ENCODE measurements at regions not wholly inside any gene's neighbourhood (a gene's known extent, or its start where the extent isn't known, plus 50 kb on each side); places are given as distances from the start of the nearest gene placed in this dataset.

DNA sequence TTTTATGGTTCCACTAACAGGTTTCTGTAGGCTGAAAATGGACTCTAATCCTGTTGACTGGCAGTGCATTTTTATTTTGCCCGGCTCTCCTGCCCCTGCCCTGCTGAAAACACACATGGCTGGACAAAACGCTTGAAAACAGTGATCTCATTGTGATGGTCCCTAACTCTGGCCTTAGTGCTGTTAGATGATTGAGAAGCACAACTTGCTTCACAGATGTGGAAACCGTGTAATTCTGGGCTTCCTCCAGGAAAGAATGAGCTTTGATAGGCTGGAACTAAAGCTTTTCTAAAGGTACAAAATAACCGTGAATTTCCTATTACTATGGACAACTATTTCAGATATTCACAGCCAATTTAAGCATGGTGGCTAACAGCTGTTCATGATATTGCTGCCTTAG is 121.4 kb downstream of the VGLL3 start:
- ATAC-seq (ENCODE audit: low read depth) = no peak
- Histone ChIP-seq H3K4me3 (ENCODE audit: insufficient read depth, low read depth, low read length) (no peak overlapping the region), H3K9ac (ENCODE audit: low read depth, low read length) (no peak overlapping the region), H3K4ac (ENCODE audit: low read depth, low read length) (no peak overlapping the region), H3K23ac (ENCODE audit: low read depth, low read length) (no peak overlapping the region), H2BK5ac (ENCODE audit: low read depth, low read length, poor library complexity, severe bottlenecking) (no peak overlapping the region), H4K20me1 (ENCODE audit: insufficient read depth, low read length) (no peaks in the 10 kb centered on the region), H2BK15ac (ENCODE audit: low read depth, low read length) (no peak overlapping the region), H3K56ac (ENCODE audit: extremely low read depth, insufficient read depth, low read length) (no peak overlapping the region), H3K9me1 (ENCODE audit: insufficient read depth, low read length) (no peaks in the 10 kb centered on the region), H3K4me1 (ENCODE audit: control insufficient read depth, insufficient read depth, low read length) (no peaks in the 10 kb centered on the region), H3K79me1 (ENCODE audit: low read depth in 1 of 2, low read length in 2 of 2) (no peaks in the 10 kb centered on the region), H2AK9ac (replicated peaks; ENCODE audit: low read depth, low read length, poor library complexity) (no peak overlapping the region), H3K9me3 (ENCODE audit: control insufficient read depth, insufficient read depth, low read length) (no peaks in the 10 kb centered on the region), H2AFZ (replicated peaks; ENCODE audit: low read length, poor library complexity) (peak overlapping the region; percentile 70), H3K4me2 (ENCODE audit: low read depth, low read length) (no peak overlapping the region), H2AK5ac (ENCODE audit: low read depth, low read length) (no peak overlapping the region), H3K27ac (ENCODE audit: insufficient read depth, low read length) (no peak overlapping the region), H2BK20ac (ENCODE audit: low read depth, low read length) (no peak overlapping the region), H3K27me3 (ENCODE audit: control insufficient read depth, insufficient read depth, low read length) (no peaks in the 10 kb centered on the region), H4K5ac (ENCODE audit: low read depth, low read length) (no peak overlapping the region), H3K14ac (replicated peaks; ENCODE audit: low read depth, low read length) (no peak overlapping the region), H2BK120ac (ENCODE audit: low read depth, low read length) (0 out of 2 replicates have a peak overlapping the region, but pooled peaks have one; percentile 4), H4K91ac (ENCODE audit: insufficient read depth, low read depth, low read length) (peak overlapping the region; percentile 37; the same call in 1 of the 2 replicates), H4K8ac (ENCODE audit: low read depth in 2 of 2, low read length in 2 of 2) (no peak overlapping the region; a peak in 1 of 4 replicates), H3K36me3 (ENCODE audit: control insufficient read depth, insufficient read depth, low read length) (no peaks in the 10 kb centered on the region), H3K18ac (ENCODE audit: low read depth, low read length) (no peak overlapping the region)
- POLR2A ChIA-PET (ENCODE audit: unreplicated experiment) = interaction anchor here (0.7 kb wide), 1 partner anchor 54 kb away, joined by 3 read pairs; no protein-coding TSS in a partner anchor
- TF ChIP-seq RCOR1 (IDR thresholded peaks at IDR 0.05; ENCODE audit: insufficient replicate concordance, low read length) = no peak
- no peak for TF ChIP-seq RAD21 (IDR thresholded peaks at IDR 0.05; ENCODE audit: low read length)
- TF ChIP-seq SMC3 (IDR thresholded peaks at IDR 0.05; ENCODE audit: low read depth, low read length) = no peak
- TF ChIP-seq MAFK (IDR thresholded peaks at IDR 0.05; ENCODE audit: low read depth, low read length) = no peak
- TF ChIP-seq RFX5 (IDR thresholded peaks at IDR 0.05; ENCODE audit: low read depth, low read length) = no peak
- TF ChIP-seq, protein P1, sequence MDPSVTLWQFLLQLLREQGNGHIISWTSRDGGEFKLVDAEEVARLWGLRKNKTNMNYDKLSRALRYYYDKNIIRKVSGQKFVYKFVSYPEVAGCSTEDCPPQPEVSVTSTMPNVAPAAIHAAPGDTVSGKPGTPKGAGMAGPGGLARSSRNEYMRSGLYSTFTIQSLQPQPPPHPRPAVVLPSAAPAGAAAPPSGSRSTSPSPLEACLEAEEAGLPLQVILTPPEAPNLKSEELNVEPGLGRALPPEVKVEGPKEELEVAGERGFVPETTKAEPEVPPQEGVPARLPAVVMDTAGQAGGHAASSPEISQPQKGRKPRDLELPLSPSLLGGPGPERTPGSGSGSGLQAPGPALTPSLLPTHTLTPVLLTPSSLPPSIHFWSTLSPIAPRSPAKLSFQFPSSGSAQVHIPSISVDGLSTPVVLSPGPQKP (IDR thresholded peaks at IDR 0.05; ENCODE audit: borderline replicate concordance, low read depth, low read length) = no peak
- no peak for TF ChIP-seq MAZ (IDR thresholded peaks at IDR 0.05; ENCODE audit: borderline replicate concordance, low read depth, low read length)
- TF ChIP-seq MXI1 (IDR thresholded peaks at IDR 0.05; ENCODE audit: borderline replicate concordance, low read depth, low read length) = no peak
- no peak for TF ChIP-seq BHLHE40 (IDR thresholded peaks at IDR 0.05; ENCODE audit: low read depth, low read length)
- TF ChIP-seq FOS (IDR thresholded peaks at IDR 0.05; ENCODE audit: low read depth, low read length) = no peak
- TF ChIP-seq, protein P2, sequence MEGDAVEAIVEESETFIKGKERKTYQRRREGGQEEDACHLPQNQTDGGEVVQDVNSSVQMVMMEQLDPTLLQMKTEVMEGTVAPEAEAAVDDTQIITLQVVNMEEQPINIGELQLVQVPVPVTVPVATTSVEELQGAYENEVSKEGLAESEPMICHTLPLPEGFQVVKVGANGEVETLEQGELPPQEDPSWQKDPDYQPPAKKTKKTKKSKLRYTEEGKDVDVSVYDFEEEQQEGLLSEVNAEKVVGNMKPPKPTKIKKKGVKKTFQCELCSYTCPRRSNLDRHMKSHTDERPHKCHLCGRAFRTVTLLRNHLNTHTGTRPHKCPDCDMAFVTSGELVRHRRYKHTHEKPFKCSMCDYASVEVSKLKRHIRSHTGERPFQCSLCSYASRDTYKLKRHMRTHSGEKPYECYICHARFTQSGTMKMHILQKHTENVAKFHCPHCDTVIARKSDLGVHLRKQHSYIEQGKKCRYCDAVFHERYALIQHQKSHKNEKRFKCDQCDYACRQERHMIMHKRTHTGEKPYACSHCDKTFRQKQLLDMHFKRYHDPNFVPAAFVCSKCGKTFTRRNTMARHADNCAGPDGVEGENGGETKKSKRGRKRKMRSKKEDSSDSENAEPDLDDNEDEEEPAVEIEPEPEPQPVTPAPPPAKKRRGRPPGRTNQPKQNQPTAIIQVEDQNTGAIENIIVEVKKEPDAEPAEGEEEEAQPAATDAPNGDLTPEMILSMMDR (conservative IDR thresholded peaks at IDR 0.05; ENCODE audit: low read depth, low read length) = no peak
- TF ChIP-seq POLR2A (IDR thresholded peaks at IDR 0.05; ENCODE audit: low read depth, low read length) = no peak
- no peak for TF ChIP-seq CHD1 (IDR thresholded peaks at IDR 0.05; ENCODE audit: low read depth, low read length)
- TF ChIP-seq, protein P3, sequence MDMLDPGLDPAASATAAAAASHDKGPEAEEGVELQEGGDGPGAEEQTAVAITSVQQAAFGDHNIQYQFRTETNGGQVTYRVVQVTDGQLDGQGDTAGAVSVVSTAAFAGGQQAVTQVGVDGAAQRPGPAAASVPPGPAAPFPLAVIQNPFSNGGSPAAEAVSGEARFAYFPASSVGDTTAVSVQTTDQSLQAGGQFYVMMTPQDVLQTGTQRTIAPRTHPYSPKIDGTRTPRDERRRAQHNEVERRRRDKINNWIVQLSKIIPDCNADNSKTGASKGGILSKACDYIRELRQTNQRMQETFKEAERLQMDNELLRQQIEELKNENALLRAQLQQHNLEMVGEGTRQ (IDR thresholded peaks at IDR 0.05; ENCODE audit: low read depth, low read length) = no peak
- no peak for TF ChIP-seq NFE2L2 (IDR thresholded peaks at IDR 0.05; ENCODE audit: low read depth, low read length)
- intact Hi-C loops (cut with micrococcal nuclease) (loop anchor here (5.0 to 10.0 kb wide), 3 partner anchors 68 to 215 kb away; no protein-coding TSS in a partner anchor), dilution Hi-C loops (cut with HindIII; ENCODE audit: low sequenced_read_pairs, unreplicated experiment) (no loop called here), in situ Hi-C loops (cut with MboI; ENCODE audit: low sequenced_read_pairs) (no loop called here)
- CTCF ChIA-PET = no interaction called here
- no peak for DNase-seq
- BruUV-seq (replicated peaks) = no TSS peak
- 73% methylated on average over 2 of the region's 4 CpGs; no CpG with 5 or more reads in 1 of the 2 experiments for WGBS, 2 experiments (ENCODE audit: extremely low coverage in 2 of 2, insufficient read length in 1 of 2)
